ENCODE measurements at regions not wholly inside any gene's neighbourhood (a gene's known extent, or its start where the extent isn't known, plus 50 kb on each side); places are given as distances from the start of the nearest gene placed in this dataset.

GRCh38 chr3:167908221-167908620 lies 172.7 kb downstream of the SERPINI1 start:
- POLR2A ChIA-PET, result no interaction called here
- no peak for TF ChIP-seq CTCF (IDR thresholded peaks at IDR 0.05; ENCODE audit: control extremely low read depth, extremely low read depth, low read depth, missing control alignments)
- no peak for DNase-seq (ENCODE audit: extremely low spot score)
- CTCF ChIA-PET, result interaction anchor here (1.5 kb wide), 1 partner anchor 12 kb away, joined by 4 read pairs; no protein-coding TSS in a partner anchor

- ChIA-PET CTCF (no interaction called here), POLR2A (no interaction called here)
- no peak for DNase-seq (ENCODE audit: extremely low spot score)
- TF ChIP-seq CTCF (IDR thresholded peaks at IDR 0.05; ENCODE audit: control extremely low read depth, extremely low read depth, low read depth, missing control alignments), result no peak
Measured at GRCh38 chr3:167901138-167901537, 165.6 kb downstream of the SERPINI1 start.

GRCh38 chr3:167899093-167899492 lies 163.6 kb downstream of the SERPINI1 start:
- TF ChIP-seq CTCF (IDR thresholded peaks at IDR 0.05; ENCODE audit: control extremely low read depth, extremely low read depth, low read depth, missing control alignments), result no peak
- no peak for DNase-seq (ENCODE audit: extremely low spot score)
- CTCF ChIA-PET, result no interaction called here
- POLR2A ChIA-PET, result no interaction called here

- no peak for TF ChIP-seq CTCF (IDR thresholded peaks at IDR 0.05; ENCODE audit: control extremely low read depth, extremely low read depth, low read depth, missing control alignments)
- DNase-seq (ENCODE audit: extremely low spot score), result no peak
- POLR2A ChIA-PET, result no interaction called here
- CTCF ChIA-PET, result interaction anchor here (1.2 kb wide), 1 partner anchor 518 kb away, joined by 3 read pairs; the partner anchor contains the start of gene ZBBX
Measured at GRCh38 chr3:167898091-167898490, 162.6 kb downstream of the SERPINI1 start.

GRCh38 chr3:167895684-167896083 lies 160.2 kb downstream of the SERPINI1 start:
- POLR2A ChIA-PET, result no interaction called here
- CTCF ChIA-PET, result interaction anchor here (1.1 to 2.3 kb wide), 5 partner anchors 7 to 561 kb away, joined by 3 to 7 read pairs (median 4); partner anchors contain the start of gene ZBBX
- no peak for DNase-seq (ENCODE audit: extremely low spot score)
- no peak for TF ChIP-seq CTCF (IDR thresholded peaks at IDR 0.05; ENCODE audit: control extremely low read depth, extremely low read depth, low read depth, missing control alignments)

GRCh38 chr3:167895178-167895577 lies 159.7 kb downstream of the SERPINI1 start:
- DNase-seq (ENCODE audit: extremely low spot score), result no peak
- POLR2A ChIA-PET, result no interaction called here
- CTCF ChIA-PET, result interaction anchor here (1.1 to 2.3 kb wide), 3 partner anchors 8 to 560 kb away, joined by 3 to 7 read pairs (median 4); partner anchors contain the start of gene ZBBX
- no peak for TF ChIP-seq CTCF (IDR thresholded peaks at IDR 0.05; ENCODE audit: control extremely low read depth, extremely low read depth, low read depth, missing control alignments)

Measured in GM10248 (cell line).